HCT116 (cell line): ENCODE measurements at regions not wholly inside any gene's neighbourhood (a gene's known extent, or its start where the extent isn't known, plus 50 kb on each side); places are given as distances from the start of the nearest gene placed in this dataset.
"Not testable (repeated sequence)": the region's sequence is repeated elsewhere in the genome, so short reads cannot be mapped to it uniquely, and the experiment has no call there.

Experiments used
- ATAC-seq: fragments of 200-7000 bp; cut with Tn5 transposase; 2 replicates; pipeline ENCODE4 v1.9.1; 2020; ENCODE audit warnings: mild to moderate bottlenecking, moderate library complexity
- BruUV-seq: library from RNA; stranded (reverse); fragments of 400-500 nt; replicated peaks from 2 replicates; lab custom pipeline; 2021; lab: Mats Ljungman, UMichigan
- CTCF ChIA-PET: fragments of 300-600 bp; sonication (Branson Sonifier 250); formaldehyde crosslinking; loops from one replicate; lab custom pipeline; 2021; ENCODE audit warnings: antibody characterized with exemption; lab: Charles Lee
- POLR2A ChIA-PET: fragments of 300-600, 350-600 bp; sonication (Branson Sonifier 250); formaldehyde crosslinking; loops from one replicate; lab custom pipeline; 2021; ENCODE audit warnings: antibody characterized with exemption; lab: Charles Lee
- RAD21 ChIA-PET, 2 experiments: fragments of 300-600 bp; sonication (Branson Sonifier 250); formaldehyde crosslinking; loops; one replicate each; lab custom pipeline; 2023; ENCODE audit warnings: low total read pairs in 2 of 2; ENCODE audit not compliant: uncharacterized antibody in 2 of 2, unreplicated experiment in 2 of 2, low non-redundant PET in 1 of 2; lab: Charles Lee
- DNase-seq: peaks from one replicate; pipeline ENCODE4 v3.0.0-alpha.2; 2010; ENCODE audit warnings: low read depth, low spot score
- H2AFZ ChIP-seq: fragments of 200-600 bp; shearing (Covaris generic), sonication (generic); 2 replicates; pipeline ENCODE4 v1.6.1; 2017; ENCODE audit warnings: low read depth, mixed run types, mixed read lengths, antibody characterized with exemption, low read length; ENCODE audit not compliant: poor library complexity, severe bottlenecking
- H3K27ac ChIP-seq: 2 replicates; pipeline ENCODE4 v1.5.1; 2012; ENCODE audit warnings: low read depth, low read length
- H3K27me3 ChIP-seq: fragments of 200-600 bp; sonication (generic); 2 replicates; pipeline ENCODE4 v1.6.1; 2016; ENCODE audit warnings: mixed run types, low read length, mixed read lengths; ENCODE audit not compliant: insufficient read depth
- H3K36me3 ChIP-seq, 2 experiments: fragments of 200-500 bp in 1 of 2; fragments of 200-600 bp in 1 of 2; sonication (Bioruptor generic) in 1 of 2; sonication (generic) in 1 of 2; 2 replicates each; pipeline versions ENCODE4 v1.5.1 to v1.6.1; 2014 to 2016; ENCODE audit warnings: low read length in 2 of 2, inconsistent platforms in 1 of 2, mixed read lengths in 1 of 2, mixed run types in 1 of 2; ENCODE audit not compliant: insufficient read depth in 2 of 2, control insufficient read depth in 1 of 2
- H3K4me1 ChIP-seq, 2 experiments: fragments of 200-600 bp in 1 of 2; sonication (generic) in 1 of 2; 2 replicates each; pipeline versions ENCODE4 v1.5.1 to v1.6.1; 2012 to 2017; ENCODE audit warnings: low read length in 2 of 2, inconsistent platforms in 1 of 2, mild to moderate bottlenecking in 1 of 2, mixed read lengths in 1 of 2, mixed run types in 1 of 2, moderate library complexity in 1 of 2; ENCODE audit not compliant: insufficient read depth in 2 of 2, control insufficient read depth in 1 of 2
- H3K4me2 ChIP-seq: fragments of 200-600 bp; sonication (generic); 2 replicates; pipeline ENCODE4 v1.6.1; 2017; ENCODE audit warnings: mixed run types, low read length, mixed read lengths
- H3K4me3 ChIP-seq, 2 experiments: fragments of 200-600 bp in 1 of 2; sonication (generic) in 1 of 2; replicated peaks in 1 of 2; 2 replicates each; pipeline ENCODE4 v1.5.1; 2011 to 2016; ENCODE audit warnings: low read length in 2 of 2, control low read depth in 1 of 2, low read depth in 1 of 2, mild to moderate bottlenecking in 1 of 2, mixed read lengths in 1 of 2, mixed run types in 1 of 2
- H3K79me2 ChIP-seq: fragments of 200-600 bp; sonication (generic); 2 replicates; pipeline ENCODE4 v1.6.1; 2017; ENCODE audit warnings: mild to moderate bottlenecking, mixed run types, low read length, moderate library complexity, mixed read lengths; ENCODE audit not compliant: insufficient read depth
- H3K9ac ChIP-seq: fragments of 200-600 bp; sonication (generic); 2 replicates; pipeline ENCODE4 v1.6.1; 2016; ENCODE audit warnings: low read length, mixed read lengths
- H3K9me2 ChIP-seq: fragments of 200-600 bp; sonication (generic), shearing (Covaris generic); 2 replicates; pipeline ENCODE4 v1.6.1; 2017; ENCODE audit warnings: mixed run types, mild to moderate bottlenecking, moderate library complexity; ENCODE audit not compliant: insufficient read depth
- H3K9me3 ChIP-seq, 2 experiments: fragments of 200-500 bp in 1 of 2; fragments of 200-600 bp in 1 of 2; sonication (Bioruptor generic) in 1 of 2; sonication (generic) in 1 of 2; 2 replicates each; pipeline ENCODE4 v1.6.1; 2014 to 2017; ENCODE audit warnings: low read length in 2 of 2, mixed read lengths in 2 of 2, inconsistent platforms in 1 of 2, low read depth in 1 of 2, mild to moderate bottlenecking in 1 of 2, mixed run types in 1 of 2, moderate library complexity in 1 of 2; ENCODE audit not compliant: control insufficient read depth in 1 of 2, insufficient read depth in 1 of 2
- H4K20me1 ChIP-seq: fragments of 200-600 bp; sonication (generic), shearing (Covaris generic); 2 replicates; pipeline ENCODE4 v1.6.1; 2017; ENCODE audit warnings: mixed run types, mild to moderate bottlenecking, moderate library complexity; ENCODE audit not compliant: insufficient read depth
- CBX3 ChIP-seq: IDR thresholded peaks from 2 replicates; pipeline ENCODE4 v1.6.1; 2012; ENCODE audit warnings: low read depth
- CEBPB ChIP-seq: IDR thresholded peaks from 2 replicates; pipeline ENCODE4 v1.6.1; 2012; ENCODE audit warnings: low read depth
- EZH2 ChIP-seq: fragments of 200-600 bp; sonication (generic); IDR thresholded peaks from 2 replicates; pipeline ENCODE4 v1.6.1; 2017; ENCODE audit warnings: antibody characterized with exemption, mixed run types
- JUND ChIP-seq: IDR thresholded peaks from 2 replicates; pipeline ENCODE4 v1.6.1; 2012
- POLR2A ChIP-seq: IDR thresholded peaks from 2 replicates; pipeline ENCODE4 v1.7.0; 2011; ENCODE audit warnings: borderline replicate concordance; ENCODE audit not compliant: insufficient read depth, insufficient read length; ENCODE audit errors: extremely low read depth
- POLR2AphosphoS5 ChIP-seq: IDR thresholded peaks from 2 replicates; pipeline ENCODE4 v1.6.1; 2011; ENCODE audit warnings: mild to moderate bottlenecking, low read depth, low read length, moderate library complexity
- SIN3A ChIP-seq: IDR thresholded peaks from 2 replicates; pipeline ENCODE4 v1.6.1; 2012; ENCODE audit warnings: low read depth
- SRF ChIP-seq: IDR thresholded peaks from 2 replicates; pipeline ENCODE4 v1.6.1; 2012; ENCODE audit warnings: low read depth
- YY1 ChIP-seq: IDR thresholded peaks from 2 replicates; pipeline ENCODE4 v1.6.1; 2011; ENCODE audit warnings: low read length, low read depth, moderate library complexity, mild to moderate bottlenecking; ENCODE audit not compliant: insufficient replicate concordance; ENCODE audit errors: extremely low read depth
- ZFX ChIP-seq: fragments of 450-650 bp; IDR thresholded peaks from 2 replicates; pipeline ENCODE4 v1.6.1; 2017
- ZNF274 ChIP-seq: fragments of 200-500 bp; sonication (Bioruptor generic); IDR thresholded peaks from 2 replicates; pipeline ENCODE4 v1.6.1; 2014; ENCODE audit warnings: mild to moderate bottlenecking, low read depth, low read length, inconsistent platforms
- intact Hi-C: fragments of 100-400 bp; cut with micrococcal nuclease; formaldehyde crosslinking; loops from 2 replicates; pipeline ENCODE4 v1.10.0; 2022
- TF ChIP-seq, protein P1 (sequence below): IDR thresholded peaks from 2 replicates; pipeline ENCODE4 v1.6.1; 2011; ENCODE audit warnings: mild to moderate bottlenecking, low read length, moderate library complexity; ENCODE audit not compliant: insufficient replicate concordance; ENCODE audit errors: extremely low read depth
- TF ChIP-seq, protein P2 (sequence below): IDR thresholded peaks from 2 replicates; pipeline ENCODE4 v1.6.1; 2012

DNA sequence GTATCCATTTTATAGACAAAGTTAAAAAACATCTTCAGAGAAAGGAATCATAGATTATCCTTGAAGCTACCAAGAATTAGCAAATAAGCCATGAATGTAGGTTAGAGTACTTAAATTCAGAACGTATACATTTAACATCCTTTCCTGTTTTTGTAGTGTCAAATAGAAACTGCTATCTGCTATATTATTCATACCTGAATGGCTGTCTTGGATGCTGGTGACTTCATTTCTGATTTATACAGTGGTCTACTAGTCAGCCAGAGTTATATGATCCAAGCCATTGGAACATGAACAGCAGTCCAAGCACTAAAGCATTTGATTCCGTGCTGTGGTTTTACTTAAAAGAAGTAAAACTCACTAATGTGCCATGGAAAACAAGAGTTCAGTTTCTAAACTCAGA is 58.3 kb upstream of the VSIG4 start:
- intact Hi-C loops, result no loop called here
- Histone ChIP-seq H3K9me3 (no peaks in the 10 kb centered on the region), H2AFZ (no peak overlapping the region), H3K36me3 (no peaks in the 10 kb centered on the region), H3K9me2 (no peaks in the 10 kb centered on the region), H4K20me1 (no peaks in the 10 kb centered on the region), H3K27me3 (no peaks in the 10 kb centered on the region), H3K27ac (no peak overlapping the region), H3K4me2 (no peak overlapping the region), H3K4me1 (no peaks in the 10 kb centered on the region), H3K79me2 (no peaks in the 10 kb centered on the region), H3K4me3 (no peak overlapping the region), H3K9ac (no peak overlapping the region)
- no peak for TF ChIP-seq EZH2
- no peak for TF ChIP-seq CEBPB
- TF ChIP-seq CBX3, result no peak
- TF ChIP-seq POLR2A, result no peak
- no peak for TF ChIP-seq YY1
- no peak for TF ChIP-seq ZNF274
- no peak for TF ChIP-seq SIN3A
- TF ChIP-seq ZFX, result no peak
- TF ChIP-seq SRF, result no peak
- no peak for TF ChIP-seq JUND
- TF ChIP-seq, protein P1, sequence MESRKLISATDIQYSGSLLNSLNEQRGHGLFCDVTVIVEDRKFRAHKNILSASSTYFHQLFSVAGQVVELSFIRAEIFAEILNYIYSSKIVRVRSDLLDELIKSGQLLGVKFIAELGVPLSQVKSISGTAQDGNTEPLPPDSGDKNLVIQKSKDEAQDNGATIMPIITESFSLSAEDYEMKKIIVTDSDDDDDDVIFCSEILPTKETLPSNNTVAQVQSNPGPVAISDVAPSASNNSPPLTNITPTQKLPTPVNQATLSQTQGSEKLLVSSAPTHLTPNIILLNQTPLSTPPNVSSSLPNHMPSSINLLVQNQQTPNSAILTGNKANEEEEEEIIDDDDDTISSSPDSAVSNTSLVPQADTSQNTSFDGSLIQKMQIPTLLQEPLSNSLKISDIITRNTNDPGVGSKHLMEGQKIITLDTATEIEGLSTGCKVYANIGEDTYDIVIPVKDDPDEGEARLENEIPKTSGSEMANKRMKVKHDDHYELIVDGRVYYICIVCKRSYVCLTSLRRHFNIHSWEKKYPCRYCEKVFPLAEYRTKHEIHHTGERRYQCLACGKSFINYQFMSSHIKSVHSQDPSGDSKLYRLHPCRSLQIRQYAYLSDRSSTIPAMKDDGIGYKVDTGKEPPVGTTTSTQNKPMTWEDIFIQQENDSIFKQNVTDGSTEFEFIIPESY, result no peak
- TF ChIP-seq POLR2AphosphoS5, result no peak
- TF ChIP-seq, protein P2, sequence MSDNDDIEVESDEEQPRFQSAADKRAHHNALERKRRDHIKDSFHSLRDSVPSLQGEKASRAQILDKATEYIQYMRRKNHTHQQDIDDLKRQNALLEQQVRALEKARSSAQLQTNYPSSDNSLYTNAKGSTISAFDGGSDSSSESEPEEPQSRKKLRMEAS, result no peak
- RAD21 ChIA-PET, result no interaction called here
- no peak for ATAC-seq
- POLR2A ChIA-PET, result no interaction called here
- BruUV-seq, result no TSS peak
- DNase-seq, result no peak
- CTCF ChIA-PET, result no interaction called here

DNA sequence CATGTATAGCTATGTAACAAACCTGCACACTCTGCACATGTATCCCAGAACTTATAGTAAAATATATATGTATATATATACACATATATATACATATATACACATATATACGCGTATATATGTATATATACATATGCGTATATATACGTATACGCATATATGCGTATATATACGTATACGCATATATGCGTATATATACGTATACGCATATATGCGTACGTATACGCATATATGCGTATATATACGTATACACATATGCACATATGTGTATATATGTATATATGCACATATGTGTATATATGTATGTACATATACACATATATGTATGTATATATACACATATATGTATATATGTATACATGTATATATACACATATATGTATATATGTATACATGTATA is 57.1 kb upstream of the VSIG4 start:
- DNase-seq, H3K36me3 ChIP-seq, POLR2A ChIA-PET, H3K9me2 ChIP-seq, H3K9me3 ChIP-seq, H2AFZ ChIP-seq, H3K27ac ChIP-seq, BruUV-seq, H3K27me3 ChIP-seq, H3K4me3 ChIP-seq, CTCF ChIA-PET, RAD21 ChIA-PET, ATAC-seq, H3K4me2 ChIP-seq, H3K79me2 ChIP-seq, H4K20me1 ChIP-seq, H3K4me1 ChIP-seq, H3K9ac ChIP-seq, intact Hi-C loops: not testable (repeated sequence)

DNA sequence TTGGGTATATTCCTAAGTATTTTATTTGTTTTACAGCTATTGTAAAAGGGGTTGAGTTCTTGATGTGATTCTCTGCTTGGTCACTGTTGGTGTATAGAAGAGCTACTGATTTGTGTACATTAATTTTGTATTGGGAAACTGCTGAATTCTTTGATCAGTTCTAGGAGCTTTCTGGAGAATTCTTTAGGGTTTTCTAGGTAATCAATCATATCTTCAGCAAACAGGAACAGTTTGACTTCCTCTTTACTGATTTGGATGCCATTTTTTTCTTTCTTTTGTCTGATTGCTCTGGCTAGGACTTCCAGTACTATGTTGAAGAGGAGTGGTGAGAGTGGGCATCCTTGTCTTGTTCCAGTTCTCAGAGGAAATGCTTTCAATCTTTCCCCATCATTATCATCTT is 50.1 kb upstream of the VSIG4 start:
- H3K27me3 ChIP-seq, H3K27ac ChIP-seq, H3K4me1 ChIP-seq, H3K79me2 ChIP-seq, RAD21 ChIA-PET, H3K9me3 ChIP-seq, H4K20me1 ChIP-seq, POLR2A ChIA-PET, ATAC-seq, intact Hi-C loops, H3K9me2 ChIP-seq, H3K9ac ChIP-seq, H3K4me2 ChIP-seq, CTCF ChIA-PET, DNase-seq, H3K36me3 ChIP-seq, H2AFZ ChIP-seq, BruUV-seq, H3K4me3 ChIP-seq: not testable (repeated sequence)
